ENCODE measurements at regions not wholly inside any gene's neighbourhood (a gene's known extent, or its start where the extent isn't known, plus 50 kb on each side); places are given as distances from the start of the nearest gene placed in this dataset.

GRCh38 chr9:8134635-8135034 lies 335.1 kb upstream of the DMAC1 start:
- TF ChIP-seq CTCF (conservative IDR thresholded peaks at IDR 0.05 in 1 of 2, IDR thresholded peaks at IDR 0.05 in 1 of 2; ENCODE audit: low read depth in 1 of 2, low read length in 2 of 2) (no peak), EZH2 (IDR thresholded peaks at IDR 0.05; ENCODE audit: low read length, missing control alignments) (no peak)
